Upper lobe of right lung (tissue), 1 donor: ENCODE measurements at regions not wholly inside any gene's neighbourhood (a gene's known extent, or its start where the extent isn't known, plus 50 kb on each side); places are given as distances from the start of the nearest gene placed in this dataset.

Experiments used
- ATAC-seq: fragments of 200-7000 bp; cut with Tn5 transposase; one replicate; pipeline ENCODE4 v1.9.1; 2020; ENCODE audit warnings: mild to moderate bottlenecking, moderate library complexity
- DNase-seq: peaks from one replicate; pipeline ENCODE4 v3.0.0-alpha.2; 2020
- H3K27ac ChIP-seq: fragments of 200-600 bp; one replicate; pipeline ENCODE4 v1.8.0; 2022
- H3K27me3 ChIP-seq: fragments of 200-600 bp; one replicate; pipeline ENCODE4 v1.8.0; 2022; ENCODE audit warnings: mild to moderate bottlenecking
- H3K36me3 ChIP-seq: fragments of 200-600 bp; one replicate; pipeline ENCODE4 v1.8.0; 2022
- H3K4me1 ChIP-seq: fragments of 200-600 bp; one replicate; pipeline ENCODE4 v1.8.0; 2022
- H3K4me3 ChIP-seq: fragments of 200-600 bp; one replicate; pipeline ENCODE4 v1.8.0; 2022; ENCODE audit warnings: mild to moderate bottlenecking
- H3K9me3 ChIP-seq: fragments of 200-600 bp; one replicate; pipeline ENCODE4 v1.8.0; 2022
- intact Hi-C: fragments of 100-400 bp; cut with DNase I; formaldehyde crosslinking; loops from one replicate; pipeline ENCODE4 v1.11.0; 2022
- TF ChIP-seq, protein P1 (sequence below): fragments of 200-600 bp; IDR thresholded peaks from one replicate; pipeline ENCODE4 v1.8.0; 2022; ENCODE audit warnings: antibody characterized with exemption
- donor health status: DM: no; HTN: yes; CAD: no; lungs with severe emphysema.

DNA sequence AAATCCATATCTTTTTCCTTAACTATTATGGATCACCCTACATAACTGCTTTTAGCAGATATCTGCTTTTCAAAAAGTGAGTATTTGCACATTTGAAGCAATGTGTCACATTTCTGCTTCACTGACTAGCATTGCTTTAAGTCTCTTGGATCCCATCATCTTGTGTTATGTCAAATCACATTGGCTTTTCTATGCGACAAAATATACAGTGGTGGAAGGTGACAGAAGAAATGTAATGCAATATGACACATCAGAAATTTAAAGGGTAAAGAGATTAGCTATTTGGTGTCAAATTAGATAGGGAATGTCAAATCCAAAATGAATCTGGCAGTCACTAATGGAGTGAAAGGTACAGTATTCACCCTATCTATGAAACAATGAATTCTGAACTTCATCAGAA lies 1282.1 kb upstream of the PCDH20 start:
- Histone ChIP-seq H3K4me3 (no peak overlapping the region), H3K27me3 (no peaks in the 10 kb centered on the region), H3K4me1 (no peaks in the 10 kb centered on the region), H3K27ac (no peak overlapping the region), H3K9me3 (no peaks in the 10 kb centered on the region), H3K36me3 (no peaks in the 10 kb centered on the region)
- intact Hi-C loops = no loop called here
- DNase-seq = no peak
- ATAC-seq = no peak
- TF ChIP-seq, protein P1, sequence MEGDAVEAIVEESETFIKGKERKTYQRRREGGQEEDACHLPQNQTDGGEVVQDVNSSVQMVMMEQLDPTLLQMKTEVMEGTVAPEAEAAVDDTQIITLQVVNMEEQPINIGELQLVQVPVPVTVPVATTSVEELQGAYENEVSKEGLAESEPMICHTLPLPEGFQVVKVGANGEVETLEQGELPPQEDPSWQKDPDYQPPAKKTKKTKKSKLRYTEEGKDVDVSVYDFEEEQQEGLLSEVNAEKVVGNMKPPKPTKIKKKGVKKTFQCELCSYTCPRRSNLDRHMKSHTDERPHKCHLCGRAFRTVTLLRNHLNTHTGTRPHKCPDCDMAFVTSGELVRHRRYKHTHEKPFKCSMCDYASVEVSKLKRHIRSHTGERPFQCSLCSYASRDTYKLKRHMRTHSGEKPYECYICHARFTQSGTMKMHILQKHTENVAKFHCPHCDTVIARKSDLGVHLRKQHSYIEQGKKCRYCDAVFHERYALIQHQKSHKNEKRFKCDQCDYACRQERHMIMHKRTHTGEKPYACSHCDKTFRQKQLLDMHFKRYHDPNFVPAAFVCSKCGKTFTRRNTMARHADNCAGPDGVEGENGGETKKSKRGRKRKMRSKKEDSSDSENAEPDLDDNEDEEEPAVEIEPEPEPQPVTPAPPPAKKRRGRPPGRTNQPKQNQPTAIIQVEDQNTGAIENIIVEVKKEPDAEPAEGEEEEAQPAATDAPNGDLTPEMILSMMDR = no peak

GRCh38 chr13:62696490-62696889 lies 1280.8 kb upstream of the PCDH20 start:
- no peak for ATAC-seq
- H3K9me3 ChIP-seq = no peaks in the 10 kb centered on the region
- TF ChIP-seq, protein P1 = no peak
- no peaks in the 10 kb centered on the region for H3K36me3 ChIP-seq
- no peak overlapping the region for H3K27ac ChIP-seq
- no peaks in the 10 kb centered on the region for H3K4me1 ChIP-seq
- no peak for DNase-seq
- H3K4me3 ChIP-seq = no peak overlapping the region
- intact Hi-C loops = no loop called here
- H3K27me3 ChIP-seq = no peaks in the 10 kb centered on the region

DNA sequence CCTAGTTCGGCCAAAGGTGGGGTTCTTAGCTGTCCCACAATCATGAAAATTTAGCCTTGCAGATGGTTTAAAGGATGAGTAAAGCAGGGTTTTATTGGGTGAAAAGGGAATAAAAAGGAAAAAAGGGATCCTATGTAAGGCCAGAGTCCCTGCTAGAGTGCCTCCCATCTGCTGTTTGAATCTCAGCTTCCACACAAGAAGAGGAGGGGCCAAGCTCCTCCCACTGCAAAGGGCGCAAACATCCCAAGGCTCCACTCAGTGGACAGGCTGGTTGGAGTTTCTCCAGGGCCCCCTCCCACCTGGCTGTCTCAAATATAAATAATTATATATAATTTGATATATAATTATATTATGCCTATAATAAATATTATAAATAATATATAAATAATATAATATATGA lies 1272.1 kb upstream of the PCDH20 start:
- DNase-seq (no peak), ATAC-seq (no peak)
- no peaks in the 10 kb centered on the region for H3K36me3 ChIP-seq
- H3K4me1 ChIP-seq = no peaks in the 10 kb centered on the region
- TF ChIP-seq, protein P1 = no peak
- no peaks in the 10 kb centered on the region for H3K27me3 ChIP-seq
- intact Hi-C loops = no loop called here
- H3K4me3 ChIP-seq = no peak overlapping the region
- H3K9me3 ChIP-seq = no peaks in the 10 kb centered on the region
- no peak overlapping the region for H3K27ac ChIP-seq

- intact Hi-C loops = no loop called here
- no peak for DNase-seq
- TF ChIP-seq, protein P1 = no peak
- Histone ChIP-seq H3K27ac (no peak overlapping the region), H3K9me3 (no peaks in the 10 kb centered on the region), H3K4me3 (no peak overlapping the region), H3K27me3 (no peaks in the 10 kb centered on the region), H3K4me1 (no peaks in the 10 kb centered on the region), H3K36me3 (no peaks in the 10 kb centered on the region)
- ATAC-seq = no peak
Observed at GRCh38 chr13:62684359-62684758, 1268.7 kb upstream of the PCDH20 start.

GRCh38 chr13:62682788-62683187 lies 1267.1 kb upstream of the PCDH20 start:
- Histone ChIP-seq H3K27me3 (no peaks in the 10 kb centered on the region), H3K36me3 (no peaks in the 10 kb centered on the region), H3K4me3 (no peak overlapping the region), H3K9me3 (no peaks in the 10 kb centered on the region), H3K27ac (no peak overlapping the region), H3K4me1 (no peaks in the 10 kb centered on the region)
- ATAC-seq = no peak
- TF ChIP-seq, protein P1 = no peak
- intact Hi-C loops = no loop called here
- DNase-seq = no peak

- intact Hi-C loops = no loop called here
- no peak overlapping the region for H3K27ac ChIP-seq
- H3K4me1 ChIP-seq = no peaks in the 10 kb centered on the region
- no peak overlapping the region for H3K4me3 ChIP-seq
- H3K36me3 ChIP-seq = no peaks in the 10 kb centered on the region
- TF ChIP-seq, protein P1 = no peak
- H3K27me3 ChIP-seq = no peaks in the 10 kb centered on the region
- H3K9me3 ChIP-seq = no peaks in the 10 kb centered on the region
- no peak for DNase-seq
- ATAC-seq = no peak
Observed at GRCh38 chr13:62678039-62678438, 1262.4 kb upstream of the PCDH20 start.
